Thyroid gland (tissue), 4 donors: ENCODE measurements at regions not wholly inside any gene's neighbourhood (a gene's known extent, or its start where the extent isn't known, plus 50 kb on each side); places are given as distances from the start of the nearest gene placed in this dataset.

Experiments
- POLR2A ChIP-seq, 2 donors: fragments of 450-650 bp; IDR thresholded peaks; one replicate each; pipeline ENCODE4 v1.6.1; 2017; ENCODE audit warnings: antibody characterized with exemption in 2 of 2, mild to moderate bottlenecking in 2 of 2, moderate library complexity in 1 of 2
- TF ChIP-seq, protein P1 (sequence below), 6 experiments: fragments of 200-600 bp in 3 of 6; fragments of 450-650 bp in 3 of 6; sonication (generic) in 3 of 6; IDR thresholded peaks; one replicate each; pipeline ENCODE4 v1.5.1; 2016 to 2019; ENCODE audit warnings: antibody characterized with exemption in 6 of 6, mild to moderate bottlenecking in 2 of 6, inconsistent platforms in 1 of 6, moderate library complexity in 1 of 6

GRCh38 chr1:72930528-72930927 is 648.2 kb upstream of the NEGR1 start:
- TF ChIP-seq, protein P1, sequence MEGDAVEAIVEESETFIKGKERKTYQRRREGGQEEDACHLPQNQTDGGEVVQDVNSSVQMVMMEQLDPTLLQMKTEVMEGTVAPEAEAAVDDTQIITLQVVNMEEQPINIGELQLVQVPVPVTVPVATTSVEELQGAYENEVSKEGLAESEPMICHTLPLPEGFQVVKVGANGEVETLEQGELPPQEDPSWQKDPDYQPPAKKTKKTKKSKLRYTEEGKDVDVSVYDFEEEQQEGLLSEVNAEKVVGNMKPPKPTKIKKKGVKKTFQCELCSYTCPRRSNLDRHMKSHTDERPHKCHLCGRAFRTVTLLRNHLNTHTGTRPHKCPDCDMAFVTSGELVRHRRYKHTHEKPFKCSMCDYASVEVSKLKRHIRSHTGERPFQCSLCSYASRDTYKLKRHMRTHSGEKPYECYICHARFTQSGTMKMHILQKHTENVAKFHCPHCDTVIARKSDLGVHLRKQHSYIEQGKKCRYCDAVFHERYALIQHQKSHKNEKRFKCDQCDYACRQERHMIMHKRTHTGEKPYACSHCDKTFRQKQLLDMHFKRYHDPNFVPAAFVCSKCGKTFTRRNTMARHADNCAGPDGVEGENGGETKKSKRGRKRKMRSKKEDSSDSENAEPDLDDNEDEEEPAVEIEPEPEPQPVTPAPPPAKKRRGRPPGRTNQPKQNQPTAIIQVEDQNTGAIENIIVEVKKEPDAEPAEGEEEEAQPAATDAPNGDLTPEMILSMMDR (IDR thresholded peaks at IDR 0.05), result no peak
- no peak for TF ChIP-seq POLR2A (IDR thresholded peaks at IDR 0.05)
